Testis (tissue), 2 donors: ENCODE measurements at regions not wholly inside any gene's neighbourhood (a gene's known extent, or its start where the extent isn't known, plus 50 kb on each side); places are given as distances from the start of the nearest gene placed in this dataset.

Source experiments
- CTCF ChIP-seq, 3 experiments: fragments of 450-650 bp in 2 of 3; fragments of 200-600 bp in 1 of 3; sonication (generic) in 1 of 3; IDR thresholded peaks; one replicate each; pipeline ENCODE4 v1.5.1; 2016 to 2019; ENCODE audit warnings: antibody characterized with exemption in 3 of 3, mild to moderate bottlenecking in 2 of 3, moderate library complexity in 1 of 3
- POLR2A ChIP-seq: fragments of 450-650 bp; IDR thresholded peaks from one replicate; pipeline ENCODE4 v1.6.1; 2017; ENCODE audit warnings: antibody characterized with exemption, mild to moderate bottlenecking, moderate library complexity

GRCh38 chr1:24253571-24253970 is 65.6 kb upstream of the GRHL3 start:
- TF ChIP-seq POLR2A (no peak), CTCF (IDR thresholded peaks at IDR 0.05) (no peak)
